ENCODE measurements at regions not wholly inside any gene's neighbourhood (a gene's known extent, or its start where the extent isn't known, plus 50 kb on each side); places are given as distances from the start of the nearest gene placed in this dataset.

DNA sequence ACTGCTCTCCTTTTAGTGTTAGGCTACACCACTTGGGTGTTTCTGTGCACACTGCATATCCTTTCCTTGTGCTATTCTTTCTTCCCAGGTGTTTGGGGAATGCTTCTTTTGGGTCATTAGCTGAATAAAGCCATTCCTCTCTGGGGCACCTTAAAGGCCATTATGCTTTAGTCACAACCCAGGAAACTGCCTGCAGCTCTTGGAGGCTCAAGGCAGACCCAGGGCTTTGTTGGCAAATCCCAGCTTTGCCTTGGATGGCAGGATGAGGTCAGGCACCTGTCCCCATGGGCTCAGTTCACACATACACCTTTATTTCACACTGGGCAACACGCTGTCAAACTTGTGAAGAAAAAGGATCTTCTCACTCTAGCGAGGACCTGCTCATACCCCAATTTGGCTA lies 460.6 kb downstream of the CCSER2 start:
- Mint-ChIP-seq H3K4me3 (no peak overlapping the region), H3K27ac (no peak overlapping the region), H3K36me3 (no peaks in the 10 kb centered on the region), H3K4me1 (no peaks in the 10 kb centered on the region; the same call in none of the 2 replicates), H3K27me3 (ENCODE audit: low read depth) (no peaks in the 10 kb centered on the region), H3K9me3 (peaks cover 3% of the 10 kb centered on the region; the same call in 1 of the 2 replicates)
- no peak for TF ChIP-seq NR2C2 (CRISPR knock-in tag; IDR thresholded peaks at IDR 0.05)
- TF ChIP-seq GABPB1 (CRISPR knock-in tag; IDR thresholded peaks at IDR 0.05) = no peak
- TF ChIP-seq USF1 (CRISPR knock-in tag; IDR thresholded peaks at IDR 0.05) = no peak
- TF ChIP-seq, protein P1, sequence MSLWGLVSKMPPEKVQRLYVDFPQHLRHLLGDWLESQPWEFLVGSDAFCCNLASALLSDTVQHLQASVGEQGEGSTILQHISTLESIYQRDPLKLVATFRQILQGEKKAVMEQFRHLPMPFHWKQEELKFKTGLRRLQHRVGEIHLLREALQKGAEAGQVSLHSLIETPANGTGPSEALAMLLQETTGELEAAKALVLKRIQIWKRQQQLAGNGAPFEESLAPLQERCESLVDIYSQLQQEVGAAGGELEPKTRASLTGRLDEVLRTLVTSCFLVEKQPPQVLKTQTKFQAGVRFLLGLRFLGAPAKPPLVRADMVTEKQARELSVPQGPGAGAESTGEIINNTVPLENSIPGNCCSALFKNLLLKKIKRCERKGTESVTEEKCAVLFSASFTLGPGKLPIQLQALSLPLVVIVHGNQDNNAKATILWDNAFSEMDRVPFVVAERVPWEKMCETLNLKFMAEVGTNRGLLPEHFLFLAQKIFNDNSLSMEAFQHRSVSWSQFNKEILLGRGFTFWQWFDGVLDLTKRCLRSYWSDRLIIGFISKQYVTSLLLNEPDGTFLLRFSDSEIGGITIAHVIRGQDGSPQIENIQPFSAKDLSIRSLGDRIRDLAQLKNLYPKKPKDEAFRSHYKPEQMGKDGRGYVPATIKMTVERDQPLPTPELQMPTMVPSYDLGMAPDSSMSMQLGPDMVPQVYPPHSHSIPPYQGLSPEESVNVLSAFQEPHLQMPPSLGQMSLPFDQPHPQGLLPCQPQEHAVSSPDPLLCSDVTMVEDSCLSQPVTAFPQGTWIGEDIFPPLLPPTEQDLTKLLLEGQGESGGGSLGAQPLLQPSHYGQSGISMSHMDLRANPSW (CRISPR knock-in tag; conservative IDR thresholded peaks at IDR 0.05; ENCODE audit: low read depth) = no peak
- POLR2A ChIA-PET = interaction anchor here (0.6 kb wide), 1 partner anchor 407 kb away, joined by 3 read pairs; no protein-coding TSS in a partner anchor
- ATAC-seq = peak; percentile 68
- CTCF ChIA-PET = interaction anchor here (0.6 to 1.3 kb wide), 2 partner anchors 169 to 176 kb away, joined by 3 to 7 read pairs; no protein-coding TSS in a partner anchor
- DNase-seq (ENCODE audit: low spot score) = no peak

DNA sequence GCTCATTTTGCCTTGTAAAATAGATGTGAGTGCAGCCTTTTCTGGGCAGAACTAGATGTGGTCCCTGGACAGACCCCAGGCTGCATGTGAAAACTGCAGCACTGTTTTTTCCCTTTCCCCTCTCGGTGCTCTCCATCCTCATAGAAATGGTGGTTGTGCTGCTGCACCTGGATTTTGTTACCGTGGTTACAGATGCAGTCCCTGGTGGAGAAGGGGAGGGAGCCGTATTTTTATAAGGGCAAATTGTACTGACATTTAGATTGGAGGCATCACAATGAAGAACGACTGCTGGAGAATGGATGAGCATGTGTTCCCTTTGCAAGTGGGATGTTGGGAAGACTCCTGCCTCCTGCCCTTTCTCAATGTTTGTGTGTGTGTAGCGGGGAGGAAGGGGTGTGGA lies 469.9 kb downstream of the CCSER2 start:
- Mint-ChIP-seq H3K9me3 (peaks cover 3% of the 10 kb centered on the region; the same call in 1 of the 2 replicates), H3K36me3 (no peaks in the 10 kb centered on the region), H3K27me3 (ENCODE audit: low read depth) (no peaks in the 10 kb centered on the region), H3K4me3 (no peak overlapping the region), H3K4me1 (no peaks in the 10 kb centered on the region), H3K27ac (no peak overlapping the region)
- ChIA-PET CTCF (interaction anchor here (1.7 kb wide), 1 partner anchor 185 kb away, joined by 6 read pairs; no protein-coding TSS in a partner anchor), POLR2A (no interaction called here)
- ATAC-seq (no peak), DNase-seq (ENCODE audit: low spot score) (no peak)
- TF ChIP-seq ATF2 (CRISPR knock-in tag; IDR thresholded peaks at IDR 0.05; ENCODE audit: borderline replicate concordance, low read depth) (no peak), ZNF317 (CRISPR knock-in tag; IDR thresholded peaks at IDR 0.05; ENCODE audit: borderline replicate concordance, low read depth) (no peak), USF1 (CRISPR knock-in tag; IDR thresholded peaks at IDR 0.05) (no peak), ATF1 (CRISPR knock-in tag; IDR thresholded peaks at IDR 0.05) (no peak), ZBTB43 (CRISPR knock-in tag; IDR thresholded peaks at IDR 0.05) (no peak), SOX15 (CRISPR knock-in tag; IDR thresholded peaks at IDR 0.05) (no peak), CREB1 (CRISPR knock-in tag; IDR thresholded peaks at IDR 0.05) (no peak), FOXP1 (CRISPR knock-in tag; IDR thresholded peaks at IDR 0.05; ENCODE audit: borderline replicate concordance) (no peak), ZNF425 (CRISPR knock-in tag; conservative IDR thresholded peaks at IDR 0.05) (no peak), ZNF263 (CRISPR knock-in tag; IDR thresholded peaks at IDR 0.05; ENCODE audit: low read depth) (no peak), JUN (CRISPR knock-in tag; IDR thresholded peaks at IDR 0.05) (no peak), NFYB (CRISPR knock-in tag; conservative IDR thresholded peaks at IDR 0.05; ENCODE audit: low read depth) (no peak)
- TF ChIP-seq, protein P2, sequence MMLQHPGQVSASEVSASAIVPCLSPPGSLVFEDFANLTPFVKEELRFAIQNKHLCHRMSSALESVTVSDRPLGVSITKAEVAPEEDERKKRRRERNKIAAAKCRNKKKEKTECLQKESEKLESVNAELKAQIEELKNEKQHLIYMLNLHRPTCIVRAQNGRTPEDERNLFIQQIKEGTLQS (CRISPR knock-in tag; conservative IDR thresholded peaks at IDR 0.05) = no peak
- TF ChIP-seq, protein P3, sequence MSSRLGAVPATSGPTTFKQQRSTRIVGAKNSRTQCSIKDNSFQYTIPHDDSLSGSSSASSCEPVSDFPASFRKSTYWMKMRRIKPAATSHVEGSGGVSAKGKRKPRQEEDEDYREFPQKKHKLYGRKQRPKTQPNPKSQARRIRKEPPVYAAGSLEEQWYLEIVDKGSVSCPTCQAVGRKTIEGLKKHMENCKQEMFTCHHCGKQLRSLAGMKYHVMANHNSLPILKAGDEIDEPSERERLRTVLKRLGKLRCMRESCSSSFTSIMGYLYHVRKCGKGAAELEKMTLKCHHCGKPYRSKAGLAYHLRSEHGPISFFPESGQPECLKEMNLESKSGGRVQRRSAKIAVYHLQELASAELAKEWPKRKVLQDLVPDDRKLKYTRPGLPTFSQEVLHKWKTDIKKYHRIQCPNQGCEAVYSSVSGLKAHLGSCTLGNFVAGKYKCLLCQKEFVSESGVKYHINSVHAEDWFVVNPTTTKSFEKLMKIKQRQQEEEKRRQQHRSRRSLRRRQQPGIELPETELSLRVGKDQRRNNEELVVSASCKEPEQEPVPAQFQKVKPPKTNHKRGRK (CRISPR knock-in tag; IDR thresholded peaks at IDR 0.05; ENCODE audit: borderline replicate concordance) = no peak
- TF ChIP-seq, protein P4, sequence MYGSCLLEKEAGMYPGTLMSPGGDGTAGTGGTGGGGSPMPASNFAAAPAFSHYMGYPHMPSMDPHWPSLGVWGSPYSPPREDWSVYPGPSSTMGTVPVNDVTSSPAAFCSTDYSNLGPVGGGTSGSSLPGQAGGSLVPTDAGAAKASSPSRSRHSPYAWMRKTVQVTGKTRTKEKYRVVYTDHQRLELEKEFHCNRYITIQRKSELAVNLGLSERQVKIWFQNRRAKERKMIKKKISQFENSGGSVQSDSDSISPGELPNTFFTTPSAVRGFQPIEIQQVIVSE (CRISPR knock-in tag; IDR thresholded peaks at IDR 0.05; ENCODE audit: borderline replicate concordance) = no peak
- TF ChIP-seq, protein P5, sequence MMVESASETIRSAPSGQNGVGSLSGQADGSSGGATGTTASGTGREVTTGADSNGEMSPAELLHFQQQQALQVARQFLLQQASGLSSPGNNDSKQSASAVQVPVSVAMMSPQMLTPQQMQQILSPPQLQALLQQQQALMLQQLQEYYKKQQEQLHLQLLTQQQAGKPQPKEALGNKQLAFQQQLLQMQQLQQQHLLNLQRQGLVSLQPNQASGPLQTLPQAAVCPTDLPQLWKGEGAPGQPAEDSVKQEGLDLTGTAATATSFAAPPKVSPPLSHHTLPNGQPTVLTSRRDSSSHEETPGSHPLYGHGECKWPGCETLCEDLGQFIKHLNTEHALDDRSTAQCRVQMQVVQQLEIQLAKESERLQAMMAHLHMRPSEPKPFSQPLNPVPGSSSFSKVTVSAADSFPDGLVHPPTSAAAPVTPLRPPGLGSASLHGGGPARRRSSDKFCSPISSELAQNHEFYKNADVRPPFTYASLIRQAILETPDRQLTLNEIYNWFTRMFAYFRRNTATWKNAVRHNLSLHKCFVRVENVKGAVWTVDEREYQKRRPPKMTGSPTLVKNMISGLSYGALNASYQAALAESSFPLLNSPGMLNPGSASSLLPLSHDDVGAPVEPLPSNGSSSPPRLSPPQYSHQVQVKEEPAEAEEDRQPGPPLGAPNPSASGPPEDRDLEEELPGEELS (CRISPR knock-in tag; IDR thresholded peaks at IDR 0.05) = no peak

Measured in WTC11 (cell line).